HepG2 (cell line): ENCODE measurements at regions not wholly inside any gene's neighbourhood (a gene's known extent, or its start where the extent isn't known, plus 50 kb on each side); places are given as distances from the start of the nearest gene placed in this dataset.

Experiments used
- ATAC-seq: fragments of 200-7000 bp; cut with Tn5 transposase; 3 replicates; pipeline ENCODE4 v1.9.1; 2020; ENCODE audit warnings: mild to moderate bottlenecking, moderate library complexity
- BruUV-seq: library from RNA; stranded (reverse); fragments of 400-500 nt; replicated peaks from 2 replicates; lab custom pipeline; 2021; lab: Mats Ljungman, UMichigan
- CTCF ChIA-PET: fragments of 300-600 bp; formaldehyde crosslinking; extraction: SDS; loops from one replicate; lab custom pipeline; 2021; ENCODE audit warnings: low total read pairs, inconsistent platforms, low intra/inter-chr PET ratio; lab: Yijun Ruan, JAX
- POLR2A ChIA-PET: fragments of 350-600 bp; sonication (Branson Sonifier 250); formaldehyde crosslinking; loops from one replicate; lab custom pipeline; 2020; ENCODE audit warnings: antibody characterized with exemption, inconsistent platforms; lab: Yijun Ruan, JAX
- DNase-seq: peaks from one replicate; pipeline ENCODE4 v3.0.0-alpha.2; 2015; ENCODE audit warnings: low spot score
- FAIRE-seq: peaks from 3 replicates; lab custom pipeline; 2011; peaks lifted over from hg19 to GRCh38; lab: Jason Lieb, UNC
- H2AFZ ChIP-seq: one replicate; pipeline ENCODE4 v1.6.1; 2011; ENCODE audit warnings: low read length, inconsistent platforms
- H3K27ac ChIP-seq: fragments of 300-600 bp; 3 replicates; pipeline ENCODE4 v1.8.0; 2011; ENCODE audit warnings: mixed run types, mild to moderate bottlenecking, mixed read lengths, low read length, inconsistent platforms; ENCODE audit not compliant: insufficient read depth; ENCODE audit errors: extremely low read length
- H3K27me3 ChIP-seq, 2 experiments: fragments of 200-600 bp in 1 of 2; 2 replicates in 1 of 2; 3 replicates in 1 of 2; pipeline versions ENCODE4 v1.6.0 to v1.8.0; 2011; ENCODE audit warnings: low read length in 2 of 2, mild to moderate bottlenecking in 2 of 2, moderate library complexity in 2 of 2, inconsistent platforms in 1 of 2; ENCODE audit not compliant: insufficient read depth in 2 of 2, control insufficient read depth in 1 of 2
- H3K36me3 ChIP-seq, 2 experiments: fragments of 200-600 bp in 1 of 2; replicated peaks in 1 of 2; 2 replicates in 1 of 2; 3 replicates in 1 of 2; pipeline versions ENCODE4 v1.5.1 to v1.8.0; 2011; ENCODE audit warnings: low read length in 2 of 2, inconsistent platforms in 1 of 2; ENCODE audit not compliant: insufficient read depth in 2 of 2, control insufficient read depth in 1 of 2
- H3K4me1 ChIP-seq: 2 replicates; pipeline ENCODE4 v1.5.1; 2012; ENCODE audit warnings: low read length, inconsistent platforms; ENCODE audit not compliant: insufficient read depth
- H3K4me2 ChIP-seq: 2 replicates; pipeline ENCODE4 v1.6.0; 2011; ENCODE audit warnings: low read depth, low read length, inconsistent platforms
- H3K4me3 ChIP-seq, 3 experiments: fragments of 200-600 bp in 1 of 3; sonication (generic), shearing (Covaris generic) in 1 of 3; replicated peaks in 1 of 3; 2 replicates each; pipeline ENCODE4 v1.5.1; 2011 to 2016; ENCODE audit warnings: low read length in 3 of 3, inconsistent platforms in 2 of 3, low read depth in 2 of 3, mild to moderate bottlenecking in 2 of 3, control low read depth in 1 of 3, mixed read lengths in 1 of 3; ENCODE audit not compliant: insufficient read depth in 1 of 3
- H3K79me2 ChIP-seq: one replicate; pipeline ENCODE4 v1.6.1; 2011; ENCODE audit warnings: low read length, inconsistent platforms; ENCODE audit not compliant: insufficient read depth
- H3K9ac ChIP-seq: 2 replicates; pipeline ENCODE4 v1.6.0; 2011; ENCODE audit warnings: mild to moderate bottlenecking, low read depth, low read length, inconsistent platforms; ENCODE audit not compliant: insufficient read depth
- H3K9me3 ChIP-seq: 2 replicates; pipeline ENCODE4 v1.5.1; 2012; ENCODE audit warnings: mild to moderate bottlenecking, low read length
- H4K20me1 ChIP-seq: 2 replicates; pipeline ENCODE4 v1.6.0; 2011; ENCODE audit warnings: inconsistent platforms, mild to moderate bottlenecking, low read length, moderate library complexity; ENCODE audit not compliant: insufficient read depth
- CREB1 ChIP-seq, 2 experiments: fragments of 450-650 bp in 1 of 2; IDR thresholded peaks; 2 replicates each; pipeline ENCODE4 v1.6.1; 2016 to 2017; ENCODE audit warnings: control low read depth in 1 of 2, mild to moderate bottlenecking in 1 of 2, missing compliant biosample characterization in 1 of 2, missing genetic modification characterization in 1 of 2
- HNRNPL ChIP-seq: fragments of 200-400 bp; formaldehyde crosslinking; IDR thresholded peaks from 2 replicates; pipeline ENCODE4 v1.6.1; 2017; ENCODE audit warnings: mild to moderate bottlenecking, low read depth, low read length
- MAFF ChIP-seq: IDR thresholded peaks from 2 replicates; pipeline ENCODE4 v1.6.1; 2011; ENCODE audit warnings: low read depth, low read length, improper control_type of control experiment
- WGBS: methylation state at CpG from one replicate; pipeline ENCODE4 v1.1.6; 2017; ENCODE audit warnings: low lambda C conversion rate; 5-methylcytosine and 5-hydroxymethylcytosine counted together
- in situ Hi-C: cut with HindIII; loops from 2 replicates; pipeline ENCODE4 v1.10.0; 2017; ENCODE audit warnings: low pct_unique_long_range_greater_than_20kb; ENCODE audit not compliant: extremely low pct_ligation_motif_present
- intact Hi-C: fragments of 100-400 bp; cut with micrococcal nuclease; formaldehyde crosslinking; loops from one replicate; pipeline ENCODE4 v1.10.0; 2022; ENCODE audit not compliant: unreplicated experiment

GRCh38 chr20:54711071-54711470 lies 235.7 kb downstream of the DOK5 start:
- FAIRE-seq (no peak), DNase-seq (no peak), ATAC-seq (no peak)
- BruUV-seq: no TSS peak
- TF ChIP-seq HNRNPL (no peak), CREB1 (IDR thresholded peaks at IDR 0.05) (0 out of 2 replicates have a peak, but pooled peaks have one; percentile 10), CREB1 (CRISPR knock-in tag; IDR thresholded peaks at IDR 0.05) (no peak)
- Histone ChIP-seq H3K4me1 (no peaks in the 10 kb centered on the region), H2AFZ (no peak overlapping the region), H3K27ac (no peak overlapping the region), H3K9me3 (no peaks in the 10 kb centered on the region), H3K36me3 (no peaks in the 10 kb centered on the region), H3K4me3 (no peak overlapping the region), H4K20me1 (no peaks in the 10 kb centered on the region), H3K79me2 (no peaks in the 10 kb centered on the region), H3K27me3 (no peaks in the 10 kb centered on the region), H3K9ac (no peak overlapping the region), H3K4me2 (no peak overlapping the region)
- CTCF ChIA-PET: no interaction called here
- intact Hi-C loops (no loop called here), in situ Hi-C loops (no loop called here)
- 9% methylated on average over 4 of the region's 4 CpGs for WGBS
- POLR2A ChIA-PET: no interaction called here

- 3% methylated on average over 2 of the region's 2 CpGs for WGBS
- no peaks in the 10 kb centered on the region for H3K9me3 ChIP-seq
These were observed 234.9 kb downstream of the DOK5 start for GRCh38 chr20:54710341-54710740.

More at GRCh38 chr20:54710341-54710740, 234.9 kb downstream of the DOK5 start:
- H3K79me2 ChIP-seq: no peaks in the 10 kb centered on the region
- no peaks in the 10 kb centered on the region for H3K36me3 ChIP-seq
- CTCF ChIA-PET: no interaction called here
- H3K4me3 ChIP-seq: no peak overlapping the region
- no peaks in the 10 kb centered on the region for H3K4me1 ChIP-seq
- no peak for DNase-seq
- H3K27ac ChIP-seq: no peak overlapping the region
- H3K27me3 ChIP-seq: no peaks in the 10 kb centered on the region
- no peaks in the 10 kb centered on the region for H4K20me1 ChIP-seq
- no peak overlapping the region for H3K9ac ChIP-seq
- POLR2A ChIA-PET: no interaction called here
- in situ Hi-C loops: no loop called here
- BruUV-seq: no TSS peak
- TF ChIP-seq MAFF: no peak
- TF ChIP-seq, all 625 proteins: peak for 0
- no peak for FAIRE-seq
- H2AFZ ChIP-seq: no peak overlapping the region
- no peak for ATAC-seq
- intact Hi-C loops: no loop called here
- no peak overlapping the region for H3K4me2 ChIP-seq
